Osteocyte (in vitro differentiated cells): ENCODE measurements at regions not wholly inside any gene's neighbourhood (a gene's known extent, or its start where the extent isn't known, plus 50 kb on each side); places are given as distances from the start of the nearest gene placed in this dataset.

Experiments used
- DNase-seq: peaks from one replicate; pipeline ENCODE4 v3.0.0; 2021; ENCODE audit warnings: mixed read lengths; ENCODE audit not compliant: unreplicated experiment; ENCODE audit errors: extremely low spot score
- H3K27ac Mint-ChIP-seq: one replicate; pipeline ENCODE4 v1.8.0; 2021; ENCODE audit warnings: mild to moderate bottlenecking, mixed read lengths; ENCODE audit not compliant: unreplicated experiment
- H3K27me3 Mint-ChIP-seq: one replicate; pipeline ENCODE4 v1.8.0; 2021; ENCODE audit warnings: mixed read lengths; ENCODE audit not compliant: unreplicated experiment
- H3K36me3 Mint-ChIP-seq: one replicate; pipeline ENCODE4 v1.8.0; 2021; ENCODE audit warnings: mixed read lengths; ENCODE audit not compliant: unreplicated experiment
- H3K4me1 Mint-ChIP-seq: one replicate; pipeline ENCODE4 v1.8.0; 2021; ENCODE audit warnings: mixed read lengths; ENCODE audit not compliant: unreplicated experiment
- H3K4me3 Mint-ChIP-seq: one replicate; pipeline ENCODE4 v1.8.0; 2021; ENCODE audit warnings: mild to moderate bottlenecking, moderate library complexity, mixed read lengths; ENCODE audit not compliant: unreplicated experiment
- H3K9me3 Mint-ChIP-seq: one replicate; pipeline ENCODE4 v1.8.0; 2021; ENCODE audit warnings: mixed read lengths; ENCODE audit not compliant: unreplicated experiment
- TF ChIP-seq, protein P1 (sequence below): fragments of 200-600 bp; sonication (generic); IDR thresholded peaks from 2 replicates; pipeline ENCODE4 v1.5.0; 2021; ENCODE audit warnings: antibody characterized with exemption, mild to moderate bottlenecking, moderate library complexity

DNA sequence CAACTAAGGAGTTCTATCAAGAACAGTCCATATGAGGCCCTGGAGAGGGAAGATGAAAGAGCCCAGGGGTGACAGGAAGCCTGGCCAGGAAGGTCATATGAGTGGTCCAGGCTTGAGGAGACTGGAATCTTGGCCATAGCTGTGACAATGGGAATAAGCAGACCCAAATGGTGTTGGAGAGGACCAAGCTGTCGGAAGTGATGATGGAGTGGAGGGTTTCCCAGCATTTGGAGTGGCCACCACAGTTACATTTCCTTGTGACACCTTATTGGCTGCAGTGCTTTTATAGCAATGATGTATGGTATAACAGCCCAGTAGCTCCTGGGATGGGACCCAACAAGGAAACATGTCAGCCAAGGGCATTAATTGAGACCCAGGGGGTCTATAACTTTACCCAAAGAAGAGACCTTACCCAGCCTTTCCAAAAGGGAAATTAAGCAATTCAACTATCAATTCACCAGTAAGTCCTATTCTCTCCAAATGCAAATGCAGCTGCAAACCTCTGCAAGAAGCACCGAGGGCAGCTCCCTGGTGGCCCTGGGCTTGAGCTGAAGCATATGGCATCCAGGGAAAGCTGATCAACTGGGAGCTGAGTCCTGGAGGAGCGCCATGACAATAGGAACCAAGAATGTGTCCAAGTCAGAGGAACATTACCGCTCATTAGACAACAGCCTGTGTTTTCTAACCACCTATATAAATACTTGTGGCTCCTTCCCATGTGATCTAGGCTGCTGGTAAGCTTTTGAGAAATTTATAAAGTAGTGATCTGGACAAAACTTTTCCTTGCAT, 219.4 kb downstream of the SOD2 start:
- TF ChIP-seq, protein P1, sequence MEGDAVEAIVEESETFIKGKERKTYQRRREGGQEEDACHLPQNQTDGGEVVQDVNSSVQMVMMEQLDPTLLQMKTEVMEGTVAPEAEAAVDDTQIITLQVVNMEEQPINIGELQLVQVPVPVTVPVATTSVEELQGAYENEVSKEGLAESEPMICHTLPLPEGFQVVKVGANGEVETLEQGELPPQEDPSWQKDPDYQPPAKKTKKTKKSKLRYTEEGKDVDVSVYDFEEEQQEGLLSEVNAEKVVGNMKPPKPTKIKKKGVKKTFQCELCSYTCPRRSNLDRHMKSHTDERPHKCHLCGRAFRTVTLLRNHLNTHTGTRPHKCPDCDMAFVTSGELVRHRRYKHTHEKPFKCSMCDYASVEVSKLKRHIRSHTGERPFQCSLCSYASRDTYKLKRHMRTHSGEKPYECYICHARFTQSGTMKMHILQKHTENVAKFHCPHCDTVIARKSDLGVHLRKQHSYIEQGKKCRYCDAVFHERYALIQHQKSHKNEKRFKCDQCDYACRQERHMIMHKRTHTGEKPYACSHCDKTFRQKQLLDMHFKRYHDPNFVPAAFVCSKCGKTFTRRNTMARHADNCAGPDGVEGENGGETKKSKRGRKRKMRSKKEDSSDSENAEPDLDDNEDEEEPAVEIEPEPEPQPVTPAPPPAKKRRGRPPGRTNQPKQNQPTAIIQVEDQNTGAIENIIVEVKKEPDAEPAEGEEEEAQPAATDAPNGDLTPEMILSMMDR, result no peak
- H3K27ac Mint-ChIP-seq, result no peak overlapping the region

GRCh38 chr6:159470397-159470796, 222.6 kb downstream of the SOD2 start:
- DNase-seq, result no peak
- TF ChIP-seq, protein P1, result no peak
- H3K4me1 Mint-ChIP-seq, result no peaks in the 10 kb centered on the region
- H3K27me3 Mint-ChIP-seq, result no peaks in the 10 kb centered on the region
- H3K9me3 Mint-ChIP-seq, result peaks cover 12% of the 10 kb centered on the region
- no peak overlapping the region for H3K4me3 Mint-ChIP-seq
- H3K27ac Mint-ChIP-seq, result no peak overlapping the region
- no peaks in the 10 kb centered on the region for H3K36me3 Mint-ChIP-seq

More for the DNA sequence above, 219.4 kb downstream of the SOD2 start:
- H3K9me3 Mint-ChIP-seq, result peaks cover 12% of the 10 kb centered on the region
- H3K4me3 Mint-ChIP-seq, result no peak overlapping the region
- no peaks in the 10 kb centered on the region for H3K27me3 Mint-ChIP-seq
- no peaks in the 10 kb centered on the region for H3K4me1 Mint-ChIP-seq
- no peak for DNase-seq
- H3K36me3 Mint-ChIP-seq, result no peaks in the 10 kb centered on the region

DNA sequence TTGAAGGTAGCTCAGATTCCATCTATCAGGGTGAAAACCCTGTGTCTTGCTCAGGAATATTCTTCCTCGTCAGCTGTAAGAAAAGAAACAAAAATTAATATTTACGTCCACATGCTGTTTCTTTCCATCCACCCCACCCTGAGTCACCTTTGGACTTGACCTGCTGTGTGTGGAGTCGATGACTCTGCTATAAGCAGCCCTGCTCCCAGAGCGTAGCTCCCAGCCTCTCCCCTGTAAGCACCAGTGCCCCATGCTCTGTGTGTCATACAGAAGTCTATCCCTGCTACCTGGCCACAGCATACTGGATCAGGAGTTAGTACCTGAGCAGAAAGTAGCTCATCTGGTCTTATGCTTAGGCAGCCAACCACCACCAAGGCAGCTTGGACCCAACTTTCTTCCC, 223.6 kb downstream of the SOD2 start:
- no peaks in the 10 kb centered on the region for H3K4me1 Mint-ChIP-seq
- TF ChIP-seq, protein P1, result no peak

GRCh38 chr6:159468994-159469393, 224.0 kb downstream of the SOD2 start:
- H3K9me3 Mint-ChIP-seq, result peaks cover 12% of the 10 kb centered on the region
- no peak for DNase-seq
- no peak overlapping the region for H3K4me3 Mint-ChIP-seq
- no peaks in the 10 kb centered on the region for H3K4me1 Mint-ChIP-seq
- H3K27ac Mint-ChIP-seq, result no peak overlapping the region
- TF ChIP-seq, protein P1, result no peak
- no peaks in the 10 kb centered on the region for H3K36me3 Mint-ChIP-seq
- no peaks in the 10 kb centered on the region for H3K27me3 Mint-ChIP-seq

More for the DNA sequence above, 223.6 kb downstream of the SOD2 start:
- Mint-ChIP-seq H3K9me3 (peaks cover 12% of the 10 kb centered on the region), H3K27me3 (no peaks in the 10 kb centered on the region), H3K4me3 (no peak overlapping the region), H3K36me3 (no peaks in the 10 kb centered on the region), H3K27ac (no peak overlapping the region)
- DNase-seq, result no peak

DNA sequence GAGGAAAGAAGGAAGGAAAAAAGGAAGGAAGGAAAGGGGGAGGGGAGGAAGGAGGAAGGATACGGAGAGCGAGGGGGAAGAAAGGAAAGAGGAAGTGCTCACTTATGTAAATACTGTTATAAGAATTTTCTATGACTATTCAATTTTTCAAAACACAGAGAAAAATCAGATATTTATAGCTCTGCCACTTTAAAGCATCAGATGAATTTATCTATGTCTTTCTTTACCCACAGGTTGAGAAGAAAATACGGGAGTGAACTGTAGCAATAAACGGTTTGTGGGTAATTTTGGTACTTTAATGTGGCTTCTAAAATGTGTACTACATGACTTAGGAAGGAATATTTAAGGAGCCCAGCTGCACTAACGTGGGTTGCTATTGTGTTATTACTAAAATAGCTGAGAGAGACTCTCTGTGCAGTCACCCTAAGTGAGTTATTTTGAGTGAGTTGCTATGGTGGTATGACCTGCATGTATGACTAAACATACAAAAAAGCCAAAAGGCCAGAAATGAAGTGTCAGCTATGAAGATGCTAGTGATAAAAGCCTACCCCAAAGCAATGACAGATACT, 225.5 kb downstream of the SOD2 start:
- no peaks in the 10 kb centered on the region for H3K4me1 Mint-ChIP-seq
- H3K9me3 Mint-ChIP-seq, result peaks cover 11% of the 10 kb centered on the region
- H3K36me3 Mint-ChIP-seq, result no peaks in the 10 kb centered on the region
- no peak for DNase-seq
- H3K27ac Mint-ChIP-seq, result no peak overlapping the region
- H3K4me3 Mint-ChIP-seq, result no peak overlapping the region
- no peaks in the 10 kb centered on the region for H3K27me3 Mint-ChIP-seq
- TF ChIP-seq, protein P1, result no peak
